Astrocyte of the cerebellum (primary cell): ENCODE measurements at regions not wholly inside any gene's neighbourhood (a gene's known extent, or its start where the extent isn't known, plus 50 kb on each side); places are given as distances from the start of the nearest gene placed in this dataset.
"Not testable (repeated sequence)": the region's sequence is repeated elsewhere in the genome, so short reads cannot be mapped to it uniquely, and the experiment has no call there.

Source experiments
- DNase-seq: peaks from one replicate; pipeline ENCODE4 v3.0.0-alpha.2; 2011; ENCODE audit warnings: low read depth
- H3K4me3 ChIP-seq: 2 replicates; pipeline ENCODE4 v1.5.1; 2011; ENCODE audit warnings: mild to moderate bottlenecking, low read depth, low read length, moderate library complexity
- in situ Hi-C: cut with HindIII; loops from 2 replicates; pipeline ENCODE4 v1.10.0; 2017; ENCODE audit warnings: low sequenced_read_pairs
- TF ChIP-seq, protein P1 (sequence below): IDR thresholded peaks from 2 replicates; pipeline ENCODE4 v1.5.1; 2012; ENCODE audit warnings: low read length, low read depth, moderate library complexity, mild to moderate bottlenecking; ENCODE audit errors: missing control alignments

GRCh38 chr5:17370651-17371050, 127.4 kb upstream of the TAF11L2 start:
- in situ Hi-C loops: no loop called here
- TF ChIP-seq, protein P1, sequence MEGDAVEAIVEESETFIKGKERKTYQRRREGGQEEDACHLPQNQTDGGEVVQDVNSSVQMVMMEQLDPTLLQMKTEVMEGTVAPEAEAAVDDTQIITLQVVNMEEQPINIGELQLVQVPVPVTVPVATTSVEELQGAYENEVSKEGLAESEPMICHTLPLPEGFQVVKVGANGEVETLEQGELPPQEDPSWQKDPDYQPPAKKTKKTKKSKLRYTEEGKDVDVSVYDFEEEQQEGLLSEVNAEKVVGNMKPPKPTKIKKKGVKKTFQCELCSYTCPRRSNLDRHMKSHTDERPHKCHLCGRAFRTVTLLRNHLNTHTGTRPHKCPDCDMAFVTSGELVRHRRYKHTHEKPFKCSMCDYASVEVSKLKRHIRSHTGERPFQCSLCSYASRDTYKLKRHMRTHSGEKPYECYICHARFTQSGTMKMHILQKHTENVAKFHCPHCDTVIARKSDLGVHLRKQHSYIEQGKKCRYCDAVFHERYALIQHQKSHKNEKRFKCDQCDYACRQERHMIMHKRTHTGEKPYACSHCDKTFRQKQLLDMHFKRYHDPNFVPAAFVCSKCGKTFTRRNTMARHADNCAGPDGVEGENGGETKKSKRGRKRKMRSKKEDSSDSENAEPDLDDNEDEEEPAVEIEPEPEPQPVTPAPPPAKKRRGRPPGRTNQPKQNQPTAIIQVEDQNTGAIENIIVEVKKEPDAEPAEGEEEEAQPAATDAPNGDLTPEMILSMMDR: no peak
- no peak overlapping the region for H3K4me3 ChIP-seq
- DNase-seq: no peak

DNA sequence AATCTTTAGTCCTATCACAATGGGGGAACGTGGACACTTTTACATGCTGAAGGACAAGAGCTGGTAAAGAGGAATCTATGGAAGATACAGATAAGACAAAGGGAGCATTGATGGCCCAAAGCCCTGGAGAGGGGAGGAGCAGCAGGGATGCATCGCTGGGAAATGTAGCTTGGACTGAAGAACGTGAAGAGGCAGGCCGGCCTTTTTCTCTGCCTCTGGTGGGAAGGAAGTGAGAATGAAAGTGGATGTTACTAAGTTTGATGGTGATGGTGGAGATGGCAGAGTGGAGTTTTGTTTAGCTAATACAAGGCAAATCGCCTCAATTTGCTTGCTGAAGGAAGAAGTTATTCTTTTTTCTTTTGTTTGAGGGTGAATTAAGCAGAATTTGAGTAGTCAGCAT, 124.6 kb upstream of the TAF11L2 start:
- no peak overlapping the region for H3K4me3 ChIP-seq
- TF ChIP-seq, protein P1: no peak
- in situ Hi-C loops: no loop called here
- no peak for DNase-seq

- in situ Hi-C loops: no loop called here
- no peak for DNase-seq
- TF ChIP-seq, protein P1: no peak
- no peak overlapping the region for H3K4me3 ChIP-seq
Measured at GRCh38 chr5:17373814-17374556, 124.0 kb upstream of the TAF11L2 start.

GRCh38 chr5:17374973-17375742, 122.9 kb upstream of the TAF11L2 start:
- DNase-seq: no peak
- TF ChIP-seq, protein P1: no peak
- no peak overlapping the region for H3K4me3 ChIP-seq
- in situ Hi-C loops: no loop called here

GRCh38 chr5:17375886-17376285, 122.1 kb upstream of the TAF11L2 start:
- DNase-seq: not testable (repeated sequence)

GRCh38 chr5:17378346-17378997, 119.6 kb upstream of the TAF11L2 start:
- in situ Hi-C loops: no loop called here
- no peak for DNase-seq

More at GRCh38 chr5:17375886-17376285, 122.1 kb upstream of the TAF11L2 start:
- H3K4me3 ChIP-seq, in situ Hi-C loops: not testable (repeated sequence)

More at GRCh38 chr5:17378346-17378997, 119.6 kb upstream of the TAF11L2 start:
- TF ChIP-seq, protein P1: no peak
- no peak overlapping the region for H3K4me3 ChIP-seq
